Neural cell (in vitro differentiated cells): ENCODE measurements at regions not wholly inside any gene's neighbourhood (a gene's known extent, or its start where the extent isn't known, plus 50 kb on each side); places are given as distances from the start of the nearest gene placed in this dataset.

Experiments used
- EZH2 ChIP-seq: fragments of 200-600, 300-800 bp; shearing (Covaris generic), sonication (generic); IDR thresholded peaks from 2 replicates; pipeline ENCODE4 v1.6.1; 2014; ENCODE audit warnings: antibody characterized with exemption, low read length, borderline replicate concordance, mild to moderate bottlenecking; ENCODE audit not compliant: insufficient read depth, poor library complexity, severe bottlenecking
- TF ChIP-seq, protein P1 (sequence below): fragments of 450-650 bp; IDR thresholded peaks from 2 replicates; pipeline ENCODE4 v1.5.1; 2014; ENCODE audit warnings: antibody characterized with exemption, mild to moderate bottlenecking, moderate library complexity; ENCODE audit not compliant: poor library complexity, severe bottlenecking

GRCh38 chr10:31709028-31709427, 219.6 kb downstream of the ARHGAP12 start:
- TF ChIP-seq, protein P1, sequence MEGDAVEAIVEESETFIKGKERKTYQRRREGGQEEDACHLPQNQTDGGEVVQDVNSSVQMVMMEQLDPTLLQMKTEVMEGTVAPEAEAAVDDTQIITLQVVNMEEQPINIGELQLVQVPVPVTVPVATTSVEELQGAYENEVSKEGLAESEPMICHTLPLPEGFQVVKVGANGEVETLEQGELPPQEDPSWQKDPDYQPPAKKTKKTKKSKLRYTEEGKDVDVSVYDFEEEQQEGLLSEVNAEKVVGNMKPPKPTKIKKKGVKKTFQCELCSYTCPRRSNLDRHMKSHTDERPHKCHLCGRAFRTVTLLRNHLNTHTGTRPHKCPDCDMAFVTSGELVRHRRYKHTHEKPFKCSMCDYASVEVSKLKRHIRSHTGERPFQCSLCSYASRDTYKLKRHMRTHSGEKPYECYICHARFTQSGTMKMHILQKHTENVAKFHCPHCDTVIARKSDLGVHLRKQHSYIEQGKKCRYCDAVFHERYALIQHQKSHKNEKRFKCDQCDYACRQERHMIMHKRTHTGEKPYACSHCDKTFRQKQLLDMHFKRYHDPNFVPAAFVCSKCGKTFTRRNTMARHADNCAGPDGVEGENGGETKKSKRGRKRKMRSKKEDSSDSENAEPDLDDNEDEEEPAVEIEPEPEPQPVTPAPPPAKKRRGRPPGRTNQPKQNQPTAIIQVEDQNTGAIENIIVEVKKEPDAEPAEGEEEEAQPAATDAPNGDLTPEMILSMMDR = no peak
- no peak for TF ChIP-seq EZH2
